ENCODE measurements at regions not wholly inside any gene's neighbourhood (a gene's known extent, or its start where the extent isn't known, plus 50 kb on each side); places are given as distances from the start of the nearest gene placed in this dataset.

DNA sequence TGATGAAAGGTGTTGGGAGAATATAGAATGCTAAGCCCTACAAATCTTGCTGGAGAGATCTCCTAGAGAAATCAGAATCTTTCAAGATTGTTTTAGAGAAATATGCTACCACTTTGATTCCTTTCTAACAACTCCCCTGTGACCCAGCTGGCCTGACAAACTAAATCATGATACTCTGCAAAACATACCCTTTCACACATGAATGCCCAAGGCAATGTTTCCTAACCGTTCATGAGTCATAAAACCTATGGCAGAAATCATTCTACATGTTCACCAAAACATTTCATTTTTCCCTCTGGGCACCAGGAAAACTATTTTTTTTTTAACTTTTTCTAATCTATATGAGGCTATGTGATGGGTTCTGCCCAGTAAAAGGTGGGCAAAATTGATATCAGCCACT lies 77.8 kb upstream of the SETBP1 start:
- Histone ChIP-seq H3K36me3 (no peaks in the 10 kb centered on the region), H3K4me3 (no peak overlapping the region), H3K9me3 (no peaks in the 10 kb centered on the region), H3K27me3 (no peaks in the 10 kb centered on the region), H3K27ac (no peak overlapping the region), H3K4me1 (no peaks in the 10 kb centered on the region)
- DNase-seq = no peak
- TF ChIP-seq CTCF (IDR thresholded peaks at IDR 0.05) = no peak
- TF ChIP-seq POLR2A (IDR thresholded peaks at IDR 0.05) = no peak

- H3K36me3 ChIP-seq = no peaks in the 10 kb centered on the region
- H3K4me1 ChIP-seq = no peaks in the 10 kb centered on the region
- H3K4me3 ChIP-seq = no peak overlapping the region
- H3K27ac ChIP-seq = no peak overlapping the region
- H3K27me3 ChIP-seq = no peaks in the 10 kb centered on the region
- no peak for DNase-seq
- TF ChIP-seq POLR2A (IDR thresholded peaks at IDR 0.05) (no peak), CTCF (IDR thresholded peaks at IDR 0.05) (no peak)
- H3K9me3 ChIP-seq = no peaks in the 10 kb centered on the region
Observed at GRCh38 chr18:44609181-44609941, 71.3 kb upstream of the SETBP1 start.

- no peaks in the 10 kb centered on the region for H3K36me3 ChIP-seq
- H3K4me3 ChIP-seq = no peak overlapping the region
- no peaks in the 10 kb centered on the region for H3K4me1 ChIP-seq
- no peak overlapping the region for H3K27ac ChIP-seq
- H3K9me3 ChIP-seq = no peaks in the 10 kb centered on the region
- DNase-seq = no peak
- H3K27me3 ChIP-seq = no peaks in the 10 kb centered on the region
- TF ChIP-seq POLR2A (IDR thresholded peaks at IDR 0.05) = no peak
- TF ChIP-seq CTCF (IDR thresholded peaks at IDR 0.05) = no peak
Observed at GRCh38 chr18:44620812-44621211, 59.9 kb upstream of the SETBP1 start.

DNA sequence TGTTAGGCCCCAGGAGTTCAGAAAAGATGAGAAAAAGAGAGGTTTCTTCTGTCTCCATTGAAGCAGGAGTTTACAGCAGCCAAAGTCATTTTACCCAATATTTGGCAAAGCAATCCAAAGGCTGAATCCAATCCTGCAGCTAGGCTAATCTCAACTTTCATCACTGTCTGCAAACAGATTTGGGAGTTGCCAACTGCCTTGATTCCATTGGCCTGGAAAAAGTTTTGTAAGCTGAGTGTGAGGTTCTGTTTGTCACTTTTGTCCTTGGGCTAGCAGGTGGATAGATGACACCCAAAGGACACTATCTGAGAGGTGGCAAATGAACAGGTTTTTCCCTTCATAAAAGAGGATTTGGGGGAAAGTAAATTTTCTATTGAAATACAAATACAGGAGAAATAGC lies 56.6 kb upstream of the SETBP1 start:
- Histone ChIP-seq H3K4me3 (no peak overlapping the region), H3K4me1 (no peaks in the 10 kb centered on the region), H3K27me3 (no peaks in the 10 kb centered on the region), H3K36me3 (no peaks in the 10 kb centered on the region), H3K9me3 (no peaks in the 10 kb centered on the region), H3K27ac (no peak overlapping the region)
- TF ChIP-seq POLR2A (IDR thresholded peaks at IDR 0.05) = no peak
- no peak for DNase-seq

DNA sequence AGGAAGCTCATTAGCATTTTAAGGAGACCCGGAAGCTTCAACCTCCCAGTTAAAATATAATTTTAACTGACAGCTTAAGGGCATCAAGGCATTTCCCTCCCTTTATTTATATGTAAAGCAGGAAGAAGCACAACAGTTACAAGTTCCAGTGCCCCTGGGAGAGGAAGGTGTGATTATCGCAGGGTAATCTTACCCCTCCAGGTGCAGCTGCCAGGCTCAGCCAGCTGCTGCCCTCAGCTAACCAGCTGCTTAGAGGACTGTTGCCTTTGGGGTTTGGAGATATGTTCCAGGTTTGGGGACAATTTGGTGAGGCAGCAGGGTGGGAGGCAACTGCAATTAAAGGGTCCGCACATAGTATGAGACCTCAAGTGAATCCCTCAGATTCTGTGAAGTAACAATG lies 55.3 kb upstream of the SETBP1 start:
- H3K27me3 ChIP-seq = no peaks in the 10 kb centered on the region
- TF ChIP-seq CTCF (IDR thresholded peaks at IDR 0.05) (no peak), POLR2A (IDR thresholded peaks at IDR 0.05) (no peak)
- H3K4me3 ChIP-seq = no peak overlapping the region

DNA sequence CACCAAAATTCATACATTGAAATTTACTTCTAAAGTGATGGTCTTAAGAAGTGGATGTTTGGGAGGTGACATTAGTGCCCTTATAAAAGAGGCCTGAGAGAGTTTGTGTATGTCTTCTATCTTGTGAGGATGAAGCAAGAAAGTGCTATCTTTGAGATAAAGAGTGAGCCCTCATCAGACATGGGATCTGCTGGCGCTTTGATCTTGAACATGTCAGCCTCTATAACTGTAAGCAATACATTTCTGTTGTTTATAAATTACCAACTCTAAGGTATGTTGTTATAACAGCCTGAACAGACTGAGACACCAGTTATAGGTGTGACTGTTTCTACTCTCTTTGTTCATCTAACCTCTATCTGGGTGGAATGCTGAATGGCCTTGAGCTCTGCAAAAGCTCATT lies 54.5 kb upstream of the SETBP1 start:
- Histone ChIP-seq H3K4me1 (no peaks in the 10 kb centered on the region), H3K36me3 (no peaks in the 10 kb centered on the region), H3K27ac (no peak overlapping the region), H3K4me3 (no peak overlapping the region), H3K27me3 (no peaks in the 10 kb centered on the region), H3K9me3 (no peaks in the 10 kb centered on the region)
- TF ChIP-seq CTCF (IDR thresholded peaks at IDR 0.05) = no peak
- no peak for TF ChIP-seq POLR2A (IDR thresholded peaks at IDR 0.05)
- DNase-seq = no peak

More for the DNA sequence above, 55.3 kb upstream of the SETBP1 start:
- Histone ChIP-seq H3K9me3 (no peaks in the 10 kb centered on the region), H3K4me1 (no peaks in the 10 kb centered on the region), H3K27ac (no peak overlapping the region), H3K36me3 (no peaks in the 10 kb centered on the region)
- no peak for DNase-seq

All from Peyer's patch (tissue), 4 donors.